Natural killer cell (primary cell): ENCODE measurements at regions not wholly inside any gene's neighbourhood (a gene's known extent, or its start where the extent isn't known, plus 50 kb on each side); places are given as distances from the start of the nearest gene placed in this dataset.

ENCODE experiments used
- ATAC-seq, 3 donors: fragments of 150-1000 bp in 2 of 3; fragments of 200-7000 bp in 1 of 3; cut with Tn5 transposase; 1 replicate in 1 of 3; 2 replicates in 2 of 3; pipeline ENCODE4 v1.10.0; 2021; ENCODE audit warnings: mild to moderate bottlenecking in 2 of 3, moderate library complexity in 2 of 3
- DNase-seq, 2 donors: peaks; one replicate each; pipeline versions ENCODE4 v3.0.0 to v3.0.0-alpha.2; 2013 to 2021; ENCODE audit warnings: mixed read lengths in 1 of 2
- H3K27ac ChIP-seq: one replicate; pipeline ENCODE4 v1.5.1; 2013; ENCODE audit warnings: mild to moderate bottlenecking, low read length
- H3K27me3 ChIP-seq: one replicate; pipeline ENCODE4 v1.6.1; 2013; ENCODE audit warnings: low read length; ENCODE audit not compliant: control insufficient read depth, insufficient read depth
- H3K36me3 ChIP-seq: one replicate; pipeline ENCODE4 v1.6.1; 2013; ENCODE audit warnings: low read length; ENCODE audit not compliant: control insufficient read depth, insufficient read depth
- H3K4me1 ChIP-seq: one replicate; pipeline ENCODE4 v1.6.1; 2013; ENCODE audit warnings: low read length; ENCODE audit not compliant: control insufficient read depth, insufficient read depth
- H3K4me3 ChIP-seq: one replicate; pipeline ENCODE4 v1.5.1; 2013; ENCODE audit warnings: low read length
- H3K9me3 ChIP-seq: one replicate; pipeline ENCODE4 v1.6.1; 2013; ENCODE audit warnings: low read length; ENCODE audit not compliant: control insufficient read depth, insufficient read depth
- H3K27ac Mint-ChIP-seq, 2 donors: one replicate each; pipeline ENCODE4 v1.8.0; 2022; ENCODE audit warnings: mild to moderate bottlenecking in 2 of 2, mixed read lengths in 2 of 2, moderate library complexity in 1 of 2
- H3K27me3 Mint-ChIP-seq, 2 donors: one replicate each; pipeline ENCODE4 v1.8.0; 2022; ENCODE audit warnings: low read depth in 2 of 2, mixed read lengths in 2 of 2
- H3K36me3 Mint-ChIP-seq: one replicate; pipeline ENCODE4 v1.8.0; 2022; ENCODE audit warnings: mixed read lengths
- H3K4me1 Mint-ChIP-seq, 2 donors: one replicate each; pipeline ENCODE4 v1.8.0; 2022; ENCODE audit warnings: mixed read lengths in 2 of 2
- H3K4me3 Mint-ChIP-seq: one replicate; pipeline ENCODE4 v1.8.0; 2022; ENCODE audit warnings: mild to moderate bottlenecking, moderate library complexity, mixed read lengths
- H3K9me3 Mint-ChIP-seq, 2 donors: one replicate each; pipeline ENCODE4 v1.8.0; 2022; ENCODE audit warnings: mixed read lengths in 2 of 2
- WGBS: methylation state at CpG from one replicate; pipeline ENCODE4 v1.1.7; 2013; ENCODE audit warnings: missing lambda C conversion rate; ENCODE audit not compliant: insufficient coverage; 5-methylcytosine and 5-hydroxymethylcytosine counted together
- intact Hi-C: fragments of 100-400 bp; cut with micrococcal nuclease; formaldehyde crosslinking; loops from one replicate; pipeline ENCODE4 v1.14.2; 2022
- TF ChIP-seq, protein P1 (sequence below): fragments of 200-600 bp; IDR thresholded peaks from one replicate; pipeline ENCODE4 v1.8.0; 2022; ENCODE audit warnings: antibody characterized with exemption

DNA sequence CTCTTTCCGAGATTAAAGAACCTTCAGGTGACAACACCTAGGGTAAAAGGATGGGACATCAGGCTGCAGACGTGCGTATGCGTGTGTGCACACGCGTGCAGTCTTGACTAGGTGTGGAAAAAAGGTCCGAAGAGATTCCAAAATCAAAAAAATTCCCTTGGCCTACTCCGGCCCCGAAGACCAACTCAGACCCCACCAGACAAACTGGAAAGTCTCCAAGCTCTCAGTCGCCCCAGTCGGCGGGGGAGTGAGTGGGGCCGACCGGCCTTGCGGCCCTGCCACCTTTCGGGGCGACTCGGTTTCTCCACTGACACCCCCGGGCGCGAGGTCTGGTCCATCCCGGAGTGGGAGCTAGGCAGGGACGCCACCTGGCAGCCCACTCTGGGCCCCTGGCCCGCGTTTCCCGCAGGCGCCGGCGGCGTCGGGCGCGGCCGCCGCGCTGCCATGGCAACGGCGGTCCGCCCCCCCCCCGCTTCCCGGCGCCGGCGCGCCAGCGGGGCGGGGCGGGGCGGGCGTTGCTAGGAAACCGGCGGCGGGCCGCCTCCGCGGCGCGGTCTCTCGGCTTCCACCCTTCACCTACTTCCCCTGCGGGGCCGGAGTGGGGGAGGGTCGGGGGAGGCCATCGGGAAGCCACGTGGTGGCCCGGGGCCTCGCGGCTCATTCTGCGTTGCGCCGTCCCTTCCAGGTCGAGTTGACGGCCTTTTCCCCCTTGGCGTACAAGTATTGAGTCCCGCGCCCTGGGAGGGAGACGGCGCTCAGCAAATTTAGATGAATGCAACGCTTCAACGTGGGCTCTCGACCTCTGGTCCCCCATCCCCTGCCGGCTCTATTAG, 253.1 kb downstream of the EFCAB11 start:
- Histone ChIP-seq H3K27ac (peak overlapping the region; percentile 40), H3K9me3 (peaks cover 8% of the 10 kb centered on the region), H3K36me3 (no peaks in the 10 kb centered on the region), H3K27me3 (no peaks in the 10 kb centered on the region), H3K4me1 (peaks cover 19% of the 10 kb centered on the region), H3K4me3 (peak overlapping the region; percentile 45)
- peak; percentile 74 to 89 for DNase-seq
- H3K27me3 Mint-ChIP-seq = no peaks in the 10 kb centered on the region
- ATAC-seq = peak; percentile 90 to 93 (median 92)
- H3K4me1 Mint-ChIP-seq = peaks cover 35 to 40% of the 10 kb centered on the region in 2 donors
- H3K27ac Mint-ChIP-seq = peak overlapping the region; percentile 77 to 86
- H3K9me3 Mint-ChIP-seq = peaks cover 0 to 2% of the 10 kb centered on the region in 2 donors
- H3K36me3 Mint-ChIP-seq = no peaks in the 10 kb centered on the region
- TF ChIP-seq, protein P1, sequence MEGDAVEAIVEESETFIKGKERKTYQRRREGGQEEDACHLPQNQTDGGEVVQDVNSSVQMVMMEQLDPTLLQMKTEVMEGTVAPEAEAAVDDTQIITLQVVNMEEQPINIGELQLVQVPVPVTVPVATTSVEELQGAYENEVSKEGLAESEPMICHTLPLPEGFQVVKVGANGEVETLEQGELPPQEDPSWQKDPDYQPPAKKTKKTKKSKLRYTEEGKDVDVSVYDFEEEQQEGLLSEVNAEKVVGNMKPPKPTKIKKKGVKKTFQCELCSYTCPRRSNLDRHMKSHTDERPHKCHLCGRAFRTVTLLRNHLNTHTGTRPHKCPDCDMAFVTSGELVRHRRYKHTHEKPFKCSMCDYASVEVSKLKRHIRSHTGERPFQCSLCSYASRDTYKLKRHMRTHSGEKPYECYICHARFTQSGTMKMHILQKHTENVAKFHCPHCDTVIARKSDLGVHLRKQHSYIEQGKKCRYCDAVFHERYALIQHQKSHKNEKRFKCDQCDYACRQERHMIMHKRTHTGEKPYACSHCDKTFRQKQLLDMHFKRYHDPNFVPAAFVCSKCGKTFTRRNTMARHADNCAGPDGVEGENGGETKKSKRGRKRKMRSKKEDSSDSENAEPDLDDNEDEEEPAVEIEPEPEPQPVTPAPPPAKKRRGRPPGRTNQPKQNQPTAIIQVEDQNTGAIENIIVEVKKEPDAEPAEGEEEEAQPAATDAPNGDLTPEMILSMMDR = no peak
- 8% methylated on average over 81 of the region's 81 CpGs for WGBS
- intact Hi-C loops = loop anchor here (1.0 to 5.0 kb wide), 2 partner anchors 20 to 284 kb away; partner anchors contain the start of gene FOXN3
- H3K4me3 Mint-ChIP-seq = peak overlapping the region; percentile 86

DNA sequence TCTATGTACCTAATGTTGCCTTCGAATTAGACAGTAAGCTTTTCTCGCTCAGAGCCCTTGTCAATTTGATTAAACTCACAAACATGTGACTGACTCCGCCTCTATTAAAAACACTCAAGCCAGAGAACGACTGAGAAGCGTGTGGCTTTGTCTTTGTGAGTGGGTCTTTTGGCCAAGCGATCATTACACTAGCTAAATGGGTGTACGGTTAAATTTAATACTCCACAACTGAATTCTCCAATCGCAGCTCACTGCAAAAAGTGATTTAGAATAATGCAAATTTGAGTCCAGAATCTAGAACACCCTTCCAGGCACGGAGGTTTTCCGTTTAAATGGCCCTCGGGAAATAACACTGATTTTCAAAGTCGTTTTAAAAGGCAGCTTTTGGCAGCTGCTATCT, 253.7 kb downstream of the EFCAB11 start:
- peak overlapping the region; percentile 51 to 67 for H3K27ac Mint-ChIP-seq
- no peaks in the 10 kb centered on the region for H3K27me3 Mint-ChIP-seq
- TF ChIP-seq, protein P1 = no peak
- H3K4me3 Mint-ChIP-seq = peak overlapping the region; percentile 78
- no peaks in the 10 kb centered on the region for H3K9me3 Mint-ChIP-seq
- peaks cover 29 to 33% of the 10 kb centered on the region in 2 donors for H3K4me1 Mint-ChIP-seq
- H3K27me3 ChIP-seq = no peaks in the 10 kb centered on the region
- no peaks in the 10 kb centered on the region for H3K36me3 Mint-ChIP-seq
- DNase-seq = no peak
- peaks cover 4% of the 10 kb centered on the region for H3K9me3 ChIP-seq
- no peak overlapping the region for H3K27ac ChIP-seq
- H3K36me3 ChIP-seq = no peaks in the 10 kb centered on the region
- H3K4me3 ChIP-seq = peak overlapping the region; percentile 45
- intact Hi-C loops = loop anchor here (1.0 to 5.0 kb wide), 2 partner anchors 20 to 284 kb away; partner anchors contain the start of gene FOXN3
- H3K4me1 ChIP-seq = peaks cover 15% of the 10 kb centered on the region
- ATAC-seq = no peak
- 78% methylated on average over 12 of the region's 12 CpGs for WGBS

DNA sequence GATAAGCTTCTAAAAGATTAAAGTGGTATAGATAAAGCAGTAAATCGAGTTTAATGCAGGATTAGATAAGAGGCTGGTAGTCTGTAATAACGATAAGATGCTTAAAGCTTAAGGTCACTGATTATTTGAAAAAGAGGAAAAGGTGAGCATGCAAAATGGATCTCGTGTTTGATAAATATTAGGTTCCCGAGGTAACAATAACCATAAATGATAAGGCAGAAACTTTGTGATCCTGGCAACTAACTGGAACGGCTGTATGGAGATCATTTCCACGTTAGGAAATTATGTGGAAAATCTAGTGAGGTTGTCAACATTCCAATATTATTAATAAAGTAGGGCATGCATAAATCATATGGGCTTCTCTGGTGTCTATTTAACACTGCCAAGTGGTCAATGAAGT, 255.5 kb downstream of the EFCAB11 start:
- ATAC-seq = no peak
- WGBS = 97% methylated on average over 4 of the region's 6 CpGs
- Mint-ChIP-seq H3K4me3 (peak overlapping the region; percentile 4), H3K27ac (no peak overlapping the region), H3K27me3 (no peaks in the 10 kb centered on the region), H3K9me3 (no peaks in the 10 kb centered on the region), H3K36me3 (no peaks in the 10 kb centered on the region), H3K4me1 (peaks cover 20 to 32% of the 10 kb centered on the region in 2 donors)
- Histone ChIP-seq H3K9me3 (peaks cover 4% of the 10 kb centered on the region), H3K4me1 (peaks cover 15% of the 10 kb centered on the region), H3K36me3 (no peaks in the 10 kb centered on the region), H3K4me3 (no peak overlapping the region), H3K27me3 (no peaks in the 10 kb centered on the region), H3K27ac (no peak overlapping the region)
- intact Hi-C loops = no loop called here
- no peak for DNase-seq
- TF ChIP-seq, protein P1 = no peak
